ENCODE measurements at regions not wholly inside any gene's neighbourhood (a gene's known extent, or its start where the extent isn't known, plus 50 kb on each side); places are given as distances from the start of the nearest gene placed in this dataset.
"Not testable (repeated sequence)": the region's sequence is repeated elsewhere in the genome, so short reads cannot be mapped to it uniquely, and the experiment has no call there.

DNA sequence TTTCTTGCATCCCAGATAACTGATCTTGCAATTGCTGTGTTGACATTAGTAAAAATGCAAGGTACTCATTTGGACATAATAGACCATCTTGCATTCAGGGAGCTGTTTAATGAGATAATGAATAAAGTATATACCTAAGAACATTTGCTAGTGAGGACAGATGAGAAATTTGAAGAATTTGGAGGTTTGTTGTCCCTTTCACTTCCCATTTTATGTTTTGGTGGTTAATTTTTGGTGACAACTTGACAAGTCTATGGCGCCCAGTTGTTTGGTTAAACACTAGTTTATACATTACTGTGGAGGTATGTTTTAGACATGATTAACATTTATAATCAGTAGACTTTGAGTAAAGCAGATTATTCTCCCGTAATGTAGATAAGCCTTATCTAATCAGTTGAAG is 300.2 kb upstream of the SYNCRIP start:
- DNase-seq: no peak

DNA sequence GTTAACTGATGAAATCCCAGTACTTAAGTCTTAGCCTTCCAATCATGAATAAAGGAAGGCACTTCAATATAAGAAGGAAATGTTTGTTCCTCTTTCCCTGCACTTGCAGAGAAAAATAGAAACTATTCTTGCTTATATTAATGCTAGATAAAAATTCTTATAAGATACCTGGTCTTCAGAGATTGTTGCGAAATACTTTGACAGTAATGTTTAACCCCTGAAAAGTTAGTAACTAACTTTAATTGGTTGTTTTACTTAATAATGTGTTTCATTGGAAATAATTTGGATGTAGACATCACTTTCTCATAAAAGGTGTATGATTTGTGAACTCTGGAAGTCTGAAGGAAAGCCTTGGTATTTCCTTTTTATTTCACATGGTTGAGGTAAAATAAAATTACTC is 294.2 kb upstream of the SYNCRIP start:
- no peak for DNase-seq

GRCh38 chr6:85923013-85923430 is 280.3 kb upstream of the SYNCRIP start:
- DNase-seq: peak; percentile 69

GRCh38 chr6:85920782-85921181 is 278.1 kb upstream of the SYNCRIP start:
- no peak for DNase-seq

DNA sequence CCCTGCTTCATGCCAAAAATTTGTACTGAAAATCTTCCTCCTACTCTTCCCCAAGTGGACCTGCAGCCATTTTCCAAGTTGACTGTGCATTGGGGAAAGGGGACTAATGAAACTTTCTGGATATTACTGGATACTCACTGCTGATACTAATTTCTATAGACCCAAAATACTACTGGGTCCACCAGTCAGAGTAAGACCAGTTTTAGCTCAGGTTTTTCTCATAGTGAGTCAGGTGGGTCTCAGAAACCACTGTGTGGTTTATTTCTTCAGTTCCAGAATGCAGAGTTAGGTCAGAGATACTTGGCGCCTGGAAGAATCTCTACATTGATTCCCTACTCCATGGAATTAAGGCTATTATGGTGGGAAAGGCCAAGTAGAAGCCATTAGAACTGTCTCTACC is 274.8 kb upstream of the SYNCRIP start:
- DNase-seq: no peak

- DNase-seq: no peak
Measured at GRCh38 chr6:85913001-85913400, 270.3 kb upstream of the SYNCRIP start.

GRCh38 chr6:85912582-85912981 is 269.9 kb upstream of the SYNCRIP start:
- DNase-seq: no peak

DNA sequence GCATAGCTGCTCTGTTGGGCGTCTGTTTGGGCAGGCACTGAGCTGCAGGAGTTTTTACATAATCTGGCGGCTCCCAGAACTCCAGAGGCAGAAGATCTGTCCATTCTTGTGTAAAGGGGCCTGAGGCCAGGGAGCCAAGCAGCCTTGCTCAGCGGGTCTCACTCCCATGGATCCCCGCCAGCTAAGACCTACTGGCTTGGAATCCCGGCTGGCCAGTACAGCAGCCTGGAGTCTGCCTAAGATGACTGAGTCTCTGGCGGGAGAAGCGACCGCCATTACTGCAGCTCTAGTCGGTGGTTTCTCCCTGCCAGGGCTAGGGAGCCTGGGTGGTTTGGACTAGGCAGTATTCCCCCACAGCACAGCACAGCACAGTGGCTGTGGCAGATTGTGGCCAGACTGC is 268.4 kb upstream of the SYNCRIP start:
- no peak for DNase-seq

DNA sequence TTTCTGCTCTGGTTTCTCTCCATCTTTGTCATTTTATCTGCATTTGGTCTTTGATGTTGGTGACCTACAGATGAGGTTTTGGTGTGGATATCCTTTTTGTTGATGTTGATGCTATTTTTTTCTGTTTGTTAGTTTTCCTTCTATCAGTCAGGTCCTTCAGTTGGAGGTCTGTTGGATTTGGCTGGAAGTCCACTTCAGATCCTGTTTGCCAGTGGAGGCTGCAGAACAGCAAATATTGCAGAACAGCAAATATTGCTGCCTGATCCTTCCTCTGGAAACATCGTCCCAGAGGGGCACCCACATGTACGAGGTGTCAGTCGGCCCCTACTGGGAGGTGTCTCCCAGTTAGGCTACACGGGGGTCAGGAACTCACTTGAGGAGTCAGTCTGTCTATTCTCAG is 265.4 kb upstream of the SYNCRIP start:
- not testable (repeated sequence) for DNase-seq

- DNase-seq: no peak
Measured at GRCh38 chr6:85892346-85892745, 249.7 kb upstream of the SYNCRIP start.

DNA sequence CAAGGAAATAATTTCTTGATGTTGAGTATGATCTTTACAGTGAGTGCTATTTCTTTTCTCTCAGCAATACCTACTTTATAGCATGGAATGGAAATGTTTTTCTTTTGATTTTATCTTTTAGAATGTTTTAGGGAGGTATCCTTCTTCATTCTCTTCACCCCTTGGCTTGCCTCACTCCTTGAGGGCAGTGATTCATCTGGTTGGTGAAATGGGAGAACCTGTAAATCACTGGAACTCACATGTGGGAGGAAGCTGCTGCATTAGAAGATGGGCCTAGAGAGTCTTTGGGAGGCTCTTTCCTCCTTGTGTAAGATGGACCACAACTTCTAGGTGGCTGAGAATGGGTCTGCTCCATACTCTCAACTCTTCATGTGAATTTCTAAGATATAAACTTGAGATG is 244.8 kb upstream of the SYNCRIP start:
- no peak for DNase-seq

DNA sequence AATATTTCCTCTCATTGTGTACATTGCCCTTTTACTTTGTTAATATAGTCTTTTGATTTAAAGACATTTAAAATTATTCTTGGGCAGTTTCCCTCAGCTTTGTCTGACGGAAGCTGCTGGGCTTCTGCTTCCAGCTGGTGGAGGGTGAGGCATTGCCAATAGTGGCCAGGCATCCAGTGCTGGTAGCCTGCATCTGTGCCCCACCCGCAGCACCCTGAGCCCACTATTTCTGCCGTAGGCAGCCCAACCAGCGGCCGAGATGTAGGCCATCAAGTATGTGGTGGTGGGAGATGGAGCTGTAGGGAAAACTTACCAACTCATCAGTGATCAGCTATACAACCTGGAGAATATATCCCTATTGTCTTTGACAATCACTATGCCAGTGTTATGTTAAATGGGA is 226.0 kb upstream of the SYNCRIP start:
- DNase-seq: no peak

DNA sequence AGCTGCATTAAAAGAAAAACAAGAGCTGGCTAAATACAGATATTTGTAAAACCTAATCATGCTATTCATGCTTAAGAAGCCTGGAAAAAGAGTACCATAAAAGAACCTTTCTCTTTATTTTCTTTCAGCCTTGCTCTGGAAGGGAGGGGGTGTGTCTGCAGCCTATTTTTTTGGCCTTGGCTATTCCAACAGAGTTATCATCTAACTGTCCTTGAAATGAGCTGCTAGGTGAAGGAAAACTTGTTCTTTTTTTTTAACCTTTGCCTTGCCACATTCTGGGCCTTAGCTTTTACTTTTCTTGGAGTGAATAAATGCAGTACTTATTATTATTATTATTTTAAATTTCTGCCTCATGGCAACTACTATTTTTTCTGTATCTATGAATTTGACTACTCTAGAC is 224.9 kb upstream of the SYNCRIP start:
- no peak for DNase-seq

DNA sequence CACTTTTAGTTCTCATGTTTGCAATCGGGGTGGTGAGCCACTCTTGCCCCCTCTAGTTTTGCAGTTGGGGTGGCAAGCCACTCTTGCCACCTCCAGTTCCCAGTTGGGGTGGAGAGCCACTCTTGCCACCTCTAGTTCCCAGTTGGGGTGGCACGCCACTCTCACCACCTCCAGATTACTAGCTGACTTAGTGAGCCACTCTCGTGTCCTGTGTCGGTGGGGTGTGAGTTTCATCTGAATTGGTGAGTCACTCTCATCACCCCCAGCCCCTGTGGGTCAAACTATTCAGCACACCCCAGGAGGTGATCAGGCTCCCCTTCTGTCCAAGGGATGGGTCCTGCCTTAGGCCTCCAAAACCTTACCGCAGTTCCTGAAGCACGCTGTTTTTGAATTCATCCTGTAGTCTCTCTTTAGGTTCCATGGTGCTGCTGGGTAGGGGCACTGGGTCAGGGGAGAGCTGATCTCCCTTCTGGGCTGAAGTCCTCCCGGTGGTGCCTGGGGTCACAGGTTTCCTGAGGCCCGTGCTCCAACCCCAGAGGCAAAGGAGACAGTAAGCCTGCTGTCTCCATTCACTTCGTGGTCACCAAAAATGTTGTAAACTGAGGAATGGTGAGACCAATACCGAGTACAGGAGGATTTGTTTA is 224.2 kb upstream of the SYNCRIP start:
- no peak for DNase-seq

GRCh38 chr6:85866370-85866730 is 223.7 kb upstream of the SYNCRIP start:
- DNase-seq: no peak

DNA sequence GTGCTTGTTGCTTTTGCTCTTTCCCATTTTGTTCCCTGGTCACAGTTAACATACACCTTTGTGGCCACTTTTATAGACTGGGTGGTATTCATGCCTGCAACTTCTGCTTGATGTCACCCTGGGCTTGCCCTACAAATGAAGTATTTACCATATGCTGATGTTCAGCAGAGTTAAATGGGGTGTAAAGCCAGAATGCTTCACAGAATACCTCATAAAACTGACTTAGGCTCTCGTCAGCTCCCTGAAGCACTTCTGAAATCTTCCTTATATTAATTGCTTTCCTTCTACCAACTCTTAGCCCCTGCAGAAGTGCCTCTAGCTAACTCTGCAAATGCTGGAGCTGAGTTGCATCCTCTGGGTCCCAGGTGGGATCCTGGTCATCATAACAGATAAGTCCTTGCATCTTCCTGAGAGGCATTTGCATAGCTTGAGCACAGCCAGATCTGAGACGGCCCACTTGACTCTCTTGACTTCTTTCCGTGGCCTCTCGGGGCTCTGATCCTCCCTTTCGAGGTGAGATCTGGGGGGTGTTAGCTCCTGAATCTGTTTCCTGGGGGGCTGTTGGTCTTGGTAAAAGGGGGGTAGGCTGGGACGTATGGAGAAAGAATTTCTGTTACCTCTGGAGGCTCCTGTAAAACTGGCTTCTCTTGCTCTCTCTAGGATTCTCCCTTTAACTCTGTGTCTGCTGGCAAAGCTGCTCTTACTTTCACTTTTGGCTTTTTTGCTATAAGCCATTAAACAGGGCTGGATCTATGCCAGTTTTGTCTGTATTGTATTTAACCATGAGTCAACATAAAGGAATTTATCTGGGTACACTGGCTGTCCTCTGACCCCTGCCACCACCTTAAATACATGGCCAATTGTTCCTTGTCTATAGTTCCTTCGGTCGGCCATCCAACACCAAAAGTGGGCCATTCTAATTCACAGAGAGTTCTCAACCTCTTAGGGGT is 223.0 kb upstream of the SYNCRIP start:
- DNase-seq: peak; percentile 53

DNA sequence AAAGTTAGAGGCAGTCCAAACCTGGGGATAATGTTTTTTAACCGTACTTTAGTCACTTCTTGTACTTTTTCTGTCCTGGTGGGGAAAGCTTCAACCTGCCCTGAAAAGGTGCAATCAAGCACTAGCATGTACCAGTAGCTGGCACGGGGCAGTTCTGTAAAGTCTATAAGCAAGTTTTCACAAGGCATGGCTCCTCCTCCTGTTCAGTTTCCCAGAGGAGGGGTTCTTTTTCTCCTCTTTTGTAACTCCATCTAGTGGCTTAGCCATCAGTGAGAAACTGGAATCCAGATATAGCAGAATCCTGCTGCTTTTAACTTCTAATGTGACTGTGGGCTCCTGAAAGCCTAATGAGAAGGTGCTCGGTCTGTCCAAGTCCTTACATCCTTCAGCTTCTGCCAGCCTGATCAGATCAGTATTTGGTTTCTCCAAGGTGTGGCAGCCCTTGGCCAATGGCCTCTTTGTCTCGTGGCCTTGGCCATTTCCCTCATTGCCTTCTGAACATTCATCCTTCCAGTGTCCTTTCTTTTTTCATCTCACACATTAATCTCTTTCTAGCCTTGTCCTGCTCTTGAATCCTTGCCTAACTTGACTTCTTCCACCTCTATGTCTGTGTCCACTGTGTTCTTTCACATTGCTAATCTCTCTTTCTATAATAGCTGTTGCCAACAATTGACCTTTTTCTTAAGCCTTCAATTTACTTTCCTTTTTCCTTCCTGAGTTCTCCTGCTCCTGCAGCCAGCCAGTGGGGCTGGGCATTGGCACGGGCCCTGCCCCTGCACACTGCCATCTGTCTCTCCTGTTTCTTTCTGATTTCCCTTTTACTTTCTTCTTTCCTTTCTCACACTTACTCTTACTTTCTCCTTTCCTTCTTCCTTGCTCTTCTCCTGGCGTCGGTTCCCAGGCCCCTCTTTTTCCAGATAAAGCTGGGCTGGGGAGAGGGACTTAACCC is 222.0 kb upstream of the SYNCRIP start:
- peak; percentile 4 for DNase-seq

GRCh38 chr6:85856235-85856634 is 213.5 kb upstream of the SYNCRIP start:
- DNase-seq: no peak

DNA sequence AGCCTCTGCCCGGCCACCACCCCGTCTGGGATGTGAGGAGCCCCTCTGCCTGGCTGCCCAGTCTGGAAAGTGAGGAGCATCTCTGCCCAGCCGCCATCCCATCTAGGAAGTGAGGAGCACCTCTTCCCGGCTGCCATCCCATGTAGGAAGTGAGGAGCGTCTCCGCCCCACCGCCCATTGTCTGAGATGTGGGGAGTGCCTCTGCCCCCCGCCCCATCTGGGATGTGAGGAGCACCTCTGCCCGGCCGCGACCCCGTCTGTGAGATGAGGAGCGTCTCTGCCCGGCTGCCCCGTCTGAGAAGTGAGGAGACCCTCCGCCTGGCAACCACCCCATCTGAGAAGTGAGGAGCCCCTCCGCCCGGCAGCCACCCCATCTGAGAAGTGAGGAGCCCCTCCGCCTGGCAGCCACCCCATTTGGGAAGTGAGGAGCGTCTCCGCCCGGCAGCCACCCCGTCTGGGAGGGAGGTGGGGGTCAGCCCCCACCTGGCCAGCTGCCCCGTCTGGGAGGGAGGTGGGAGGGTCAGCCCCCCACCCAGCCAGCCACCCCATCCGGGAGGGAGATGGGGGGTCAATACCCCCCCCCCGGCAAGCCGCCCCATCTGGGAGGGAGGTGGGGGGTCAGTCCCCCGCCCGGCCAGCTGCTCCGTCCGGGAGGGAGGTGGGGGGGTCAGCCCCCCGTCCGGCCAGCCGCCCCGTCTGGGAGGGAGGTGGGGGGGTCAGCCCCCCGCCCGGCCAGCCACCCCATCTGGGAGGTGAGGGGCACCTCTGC is 195.8 kb upstream of the SYNCRIP start:
- DNase-seq: not testable (repeated sequence)

DNA sequence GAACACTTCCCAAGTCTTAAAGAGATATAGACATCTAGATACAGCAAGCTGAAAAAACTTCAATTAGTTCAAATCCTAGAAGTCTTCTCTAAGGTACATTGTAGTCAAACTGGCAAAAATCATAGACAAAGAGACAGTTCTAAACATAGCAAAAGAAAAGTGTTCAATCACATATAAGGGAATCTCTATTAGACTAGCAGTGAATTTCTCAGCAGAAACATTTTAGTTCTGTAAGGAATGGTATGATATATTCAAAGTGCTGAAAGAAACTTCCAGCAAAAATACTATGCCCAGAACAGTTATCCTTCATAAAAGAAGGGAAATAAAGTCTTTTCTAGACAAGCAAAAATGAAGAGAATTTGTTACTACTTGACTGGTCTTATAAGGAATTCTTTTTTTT is 186.3 kb upstream of the SYNCRIP start:
- no peak for DNase-seq

- no peak for DNase-seq
Measured at GRCh38 chr6:85826997-85827396, 184.3 kb upstream of the SYNCRIP start.

DNA sequence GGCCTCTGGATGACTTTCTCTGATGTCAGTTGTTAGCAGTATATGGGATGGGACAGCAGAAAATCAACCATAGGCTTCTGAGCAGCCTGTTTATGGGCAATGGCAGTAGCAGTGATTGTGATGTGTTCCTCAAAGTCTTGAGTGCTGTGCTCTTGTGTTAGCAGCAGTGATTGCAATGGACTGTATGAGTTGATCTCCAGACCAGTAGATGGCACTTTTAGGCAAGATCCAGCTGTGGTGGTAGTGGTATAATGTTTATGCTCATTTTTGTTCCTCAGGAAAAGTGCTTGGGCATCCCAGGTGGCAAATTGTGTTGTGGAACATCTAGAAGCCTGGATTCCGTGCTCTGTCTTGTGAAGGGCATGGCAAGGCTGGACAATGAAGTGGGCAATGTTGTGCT is 181.6 kb upstream of the SYNCRIP start:
- DNase-seq: no peak

DNA sequence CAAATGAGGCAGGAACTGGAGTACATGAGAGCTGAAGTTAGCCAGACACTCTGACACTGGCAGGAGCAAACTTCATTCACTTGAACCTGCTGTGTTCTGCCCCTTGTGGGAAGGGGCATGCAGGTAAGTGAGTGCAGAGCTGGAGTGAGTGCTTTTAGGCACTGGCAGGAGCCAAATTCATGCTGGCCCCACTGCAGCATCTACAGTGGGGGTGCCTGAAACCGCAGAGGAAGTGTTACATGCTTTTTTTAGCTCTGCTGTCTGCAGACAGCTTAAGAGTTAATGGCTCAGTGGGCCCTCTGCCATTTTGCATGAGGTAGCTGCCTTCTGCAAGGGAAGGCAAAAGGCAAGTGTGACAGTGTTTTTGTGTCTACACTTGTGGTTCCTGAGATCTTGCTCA is 167.9 kb upstream of the SYNCRIP start:
- no peak for DNase-seq

All from hematopoietic multipotent progenitor cell treated with erythropoietin and hydrocortisone succinate and interleukin-3 and kit ligand, for 4 days (in vitro differentiated cells).